K562 (cell line): ENCODE measurements at regions not wholly inside any gene's neighbourhood (a gene's known extent, or its start where the extent isn't known, plus 50 kb on each side); places are given as distances from the start of the nearest gene placed in this dataset.

Experiments
- TBP ChIP-seq: optimal IDR thresholded peaks from 2 replicates; pipeline ENCODE3; 2011; ENCODE audit warnings: low read depth, low read length, improper control_type of control experiment
- TEAD2 ChIP-seq: fragments of 450-650 bp; IDR thresholded peaks from 2 replicates; pipeline ENCODE4 v1.6.1; 2016; ENCODE audit warnings: missing genetic modification characterization, control low read depth, missing compliant biosample characterization
- TF ChIP-seq, protein P1 (sequence below), 2 experiments: fragments of 450-650 bp in 1 of 2; IDR thresholded peaks; 2 replicates each; pipeline ENCODE4 v1.6.1; 2011 to 2017; ENCODE audit warnings: low read depth in 2 of 2, antibody characterized with exemption in 1 of 2, borderline replicate concordance in 1 of 2, low read length in 1 of 2, mild to moderate bottlenecking in 1 of 2, mixed read lengths in 1 of 2; ENCODE audit not compliant: control insufficient read depth in 1 of 2

- TF ChIP-seq, protein P1, sequence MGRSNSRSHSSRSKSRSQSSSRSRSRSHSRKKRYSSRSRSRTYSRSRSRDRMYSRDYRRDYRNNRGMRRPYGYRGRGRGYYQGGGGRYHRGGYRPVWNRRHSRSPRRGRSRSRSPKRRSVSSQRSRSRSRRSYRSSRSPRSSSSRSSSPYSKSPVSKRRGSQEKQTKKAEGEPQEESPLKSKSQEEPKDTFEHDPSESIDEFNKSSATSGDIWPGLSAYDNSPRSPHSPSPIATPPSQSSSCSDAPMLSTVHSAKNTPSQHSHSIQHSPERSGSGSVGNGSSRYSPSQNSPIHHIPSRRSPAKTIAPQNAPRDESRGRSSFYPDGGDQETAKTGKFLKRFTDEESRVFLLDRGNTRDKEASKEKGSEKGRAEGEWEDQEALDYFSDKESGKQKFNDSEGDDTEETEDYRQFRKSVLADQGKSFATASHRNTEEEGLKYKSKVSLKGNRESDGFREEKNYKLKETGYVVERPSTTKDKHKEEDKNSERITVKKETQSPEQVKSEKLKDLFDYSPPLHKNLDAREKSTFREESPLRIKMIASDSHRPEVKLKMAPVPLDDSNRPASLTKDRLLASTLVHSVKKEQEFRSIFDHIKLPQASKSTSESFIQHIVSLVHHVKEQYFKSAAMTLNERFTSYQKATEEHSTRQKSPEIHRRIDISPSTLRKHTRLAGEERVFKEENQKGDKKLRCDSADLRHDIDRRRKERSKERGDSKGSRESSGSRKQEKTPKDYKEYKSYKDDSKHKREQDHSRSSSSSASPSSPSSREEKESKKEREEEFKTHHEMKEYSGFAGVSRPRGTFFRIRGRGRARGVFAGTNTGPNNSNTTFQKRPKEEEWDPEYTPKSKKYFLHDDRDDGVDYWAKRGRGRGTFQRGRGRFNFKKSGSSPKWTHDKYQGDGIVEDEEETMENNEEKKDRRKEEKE (IDR thresholded peaks at IDR 0.05; ENCODE audit: borderline replicate concordance in 1 of 2, control insufficient read depth in 1 of 2, low read depth in 2 of 2, low read length in 1 of 2), result no peak
- TF ChIP-seq TBP (no peak), TEAD2 (tag) (no peak)
These were observed 151.9 kb downstream of the SCG2 start for GRCh38 chr2:223450246-223450645.
